22Rv1 (cell line): ENCODE measurements at regions not wholly inside any gene's neighbourhood (a gene's known extent, or its start where the extent isn't known, plus 50 kb on each side); places are given as distances from the start of the nearest gene placed in this dataset.

Experiments used
- H3K27ac ChIP-seq: fragments of 450-650 bp; 2 replicates; pipeline ENCODE4 v1.5.1; 2017
- CTCF ChIP-seq: fragments of 450-650 bp; IDR thresholded peaks from 2 replicates; pipeline ENCODE4 v1.5.1; 2017; ENCODE audit warnings: mild to moderate bottlenecking
- ZFX ChIP-seq: fragments of 450-650 bp; IDR thresholded peaks from 2 replicates; pipeline ENCODE4 v1.6.1; 2017; ENCODE audit warnings: antibody characterized with exemption, borderline replicate concordance

GRCh38 chr13:44765001-44765471, 188.9 kb upstream of the TSC22D1 start:
- TF ChIP-seq ZFX (no peak), CTCF (no peak)
- no peak overlapping the region for H3K27ac ChIP-seq

GRCh38 chr13:44764302-44764692, 188.2 kb upstream of the TSC22D1 start:
- H3K27ac ChIP-seq: no peak overlapping the region
- TF ChIP-seq CTCF: no peak

GRCh38 chr13:44763615-44764301, 187.6 kb upstream of the TSC22D1 start:
- TF ChIP-seq ZFX: no peak
- no peak for TF ChIP-seq CTCF

GRCh38 chr13:44762911-44763310, 186.8 kb upstream of the TSC22D1 start:
- H3K27ac ChIP-seq: no peak overlapping the region
- TF ChIP-seq ZFX: no peak
- TF ChIP-seq CTCF: no peak

More at GRCh38 chr13:44763615-44764301, 187.6 kb upstream of the TSC22D1 start:
- no peak overlapping the region for H3K27ac ChIP-seq

GRCh38 chr13:44760434-44760833, 184.3 kb upstream of the TSC22D1 start:
- H3K27ac ChIP-seq: peak overlapping the region; percentile 95
- TF ChIP-seq ZFX: no peak
- no peak for TF ChIP-seq CTCF

- H3K27ac ChIP-seq: peak overlapping the region; percentile 95
- no peak for TF ChIP-seq CTCF
These were observed 183.5 kb upstream of the TSC22D1 start for GRCh38 chr13:44759384-44760360.
